Lower leg skin (tissue), 4 donors: ENCODE measurements at regions not wholly inside any gene's neighbourhood (a gene's known extent, or its start where the extent isn't known, plus 50 kb on each side); places are given as distances from the start of the nearest gene placed in this dataset.
A peak's percentile ranks its signal among the peaks of the same experiment; 100 is the strongest.

Experiments used
- DNase-seq, 2 donors: peaks; one replicate each; pipeline ENCODE4 v3.0.0-alpha.2; 2019; ENCODE audit warnings: low spot score in 2 of 2
- H3K4me3 ChIP-seq: fragments of 200-600 bp; sonication (generic); 2 replicates; pipeline ENCODE4 v1.5.1; 2017; ENCODE audit warnings: mild to moderate bottlenecking, low read depth; ENCODE audit not compliant: poor library complexity, severe bottlenecking
- CTCF ChIP-seq, 3 donors: fragments of 450-650 bp; IDR thresholded peaks; one replicate each; pipeline ENCODE4 v1.5.1; 2016; ENCODE audit warnings: antibody characterized with exemption in 3 of 3, mild to moderate bottlenecking in 3 of 3, moderate library complexity in 2 of 3
- POLR2A ChIP-seq, 2 donors: fragments of 450-650 bp; IDR thresholded peaks; one replicate each; pipeline ENCODE4 v1.6.1; 2016 to 2017; ENCODE audit warnings: antibody characterized with exemption in 2 of 2, mild to moderate bottlenecking in 1 of 2, moderate library complexity in 1 of 2
- WGBS, 2 donors: methylation state at CpG; one replicate each; pipeline ENCODE4 v1.1.5; 2018; 5-methylcytosine and 5-hydroxymethylcytosine counted together
- intact Hi-C: fragments of 100-400 bp; cut with DNase I; formaldehyde crosslinking; loops from one replicate; pipeline ENCODE4 v1.15.0; 2023; ENCODE audit warnings: low total_unique reads

- TF ChIP-seq CTCF (IDR thresholded peaks at IDR 0.05) (no peak), POLR2A (IDR thresholded peaks at IDR 0.05) (no peak)
- DNase-seq: no peak
- no peak overlapping the region for H3K4me3 ChIP-seq
- WGBS, 2 donors: 49 to 58% methylated on average over 4 of the region's 4 CpGs
- intact Hi-C loops: no loop called here
These were observed 270.8 kb upstream of the TOPAZ1 start for GRCh38 chr3:43970920-43971319.

- no peak for DNase-seq
- no peak overlapping the region for H3K4me3 ChIP-seq
- TF ChIP-seq POLR2A (IDR thresholded peaks at IDR 0.05): no peak
- TF ChIP-seq CTCF (IDR thresholded peaks at IDR 0.05): no peak
- intact Hi-C loops: no loop called here
These were observed 270.2 kb upstream of the TOPAZ1 start for GRCh38 chr3:43971486-43971885.

GRCh38 chr3:43978708-43979107, 263.0 kb upstream of the TOPAZ1 start:
- no peak for TF ChIP-seq POLR2A (IDR thresholded peaks at IDR 0.05)
- no peak for TF ChIP-seq CTCF (IDR thresholded peaks at IDR 0.05)
- no peak for DNase-seq
- no peak overlapping the region for H3K4me3 ChIP-seq
- intact Hi-C loops: no loop called here
- 47 to 55% methylated on average over 2 of the region's 2 CpGs for WGBS, 2 donors

GRCh38 chr3:43979645-43980044, 262.0 kb upstream of the TOPAZ1 start:
- 92 to 96% methylated on average over 3 of the region's 3 CpGs for WGBS, 2 donors
- TF ChIP-seq CTCF (IDR thresholded peaks at IDR 0.05) (no peak), POLR2A (IDR thresholded peaks at IDR 0.05) (no peak)
- intact Hi-C loops: no loop called here
- H3K4me3 ChIP-seq: no peak overlapping the region
- DNase-seq: no peak

- intact Hi-C loops: no loop called here
- peak in 1 of 2 donors; percentile 82 for DNase-seq
- WGBS, 2 donors: 2% methylated on average over 59 to 69 of the region's 73 CpGs
- no peak overlapping the region for H3K4me3 ChIP-seq
- TF ChIP-seq CTCF (IDR thresholded peaks at IDR 0.05) (no peak), POLR2A (IDR thresholded peaks at IDR 0.05) (no peak)
These were observed 246.8 kb upstream of the TOPAZ1 start for GRCh38 chr3:43994657-43995546.
